ENCODE measurements at regions not wholly inside any gene's neighbourhood (a gene's known extent, or its start where the extent isn't known, plus 50 kb on each side); places are given as distances from the start of the nearest gene placed in this dataset.

GRCh38 chrX:38987198-38987651, 186.0 kb downstream of the MID1IP1 start:
- TF ChIP-seq CTCF (IDR thresholded peaks at IDR 0.05) (no peak), POLR2A (IDR thresholded peaks at IDR 0.05) (no peak)
